SH-SY5Y (cell line): ENCODE measurements at regions not wholly inside any gene's neighbourhood (a gene's known extent, or its start where the extent isn't known, plus 50 kb on each side); places are given as distances from the start of the nearest gene placed in this dataset.

ENCODE experiments used
- GATA2 ChIP-seq: IDR thresholded peaks from 2 replicates; pipeline ENCODE4 v1.6.1; 2011; ENCODE audit warnings: mild to moderate bottlenecking, low read depth, low read length
- GATA3 ChIP-seq: IDR thresholded peaks from 2 replicates; pipeline ENCODE4 v1.6.1; 2011; ENCODE audit warnings: low read depth, mild to moderate bottlenecking, low read length, moderate library complexity

- TF ChIP-seq GATA3 (no peak), GATA2 (no peak)
Measured at GRCh38 chr18:54774981-54775665, 53.2 kb upstream of the RAB27B start.

- TF ChIP-seq GATA3 = no peak
- no peak for TF ChIP-seq GATA2
Measured at GRCh38 chr18:54775686-54776085, 52.6 kb upstream of the RAB27B start.

GRCh38 chr18:54776282-54776977, 51.8 kb upstream of the RAB27B start:
- TF ChIP-seq GATA2 (no peak), GATA3 (no peak)

- TF ChIP-seq GATA3 = no peak
- TF ChIP-seq GATA2 = no peak
Measured at GRCh38 chr18:54777118-54777791, 51.0 kb upstream of the RAB27B start.

- TF ChIP-seq GATA2 = no peak
- TF ChIP-seq GATA3 = no peak
Measured at GRCh38 chr18:54777989-54778388, 50.3 kb upstream of the RAB27B start.
